Endothelial cell of hepatic sinusoid (primary cell): ENCODE measurements at regions not wholly inside any gene's neighbourhood (a gene's known extent, or its start where the extent isn't known, plus 50 kb on each side); places are given as distances from the start of the nearest gene placed in this dataset.

Experiments
- in situ Hi-C: cut with HindIII; loops from 2 replicates; pipeline ENCODE4 v1.10.0; 2017; ENCODE audit warnings: low sequenced_read_pairs

DNA sequence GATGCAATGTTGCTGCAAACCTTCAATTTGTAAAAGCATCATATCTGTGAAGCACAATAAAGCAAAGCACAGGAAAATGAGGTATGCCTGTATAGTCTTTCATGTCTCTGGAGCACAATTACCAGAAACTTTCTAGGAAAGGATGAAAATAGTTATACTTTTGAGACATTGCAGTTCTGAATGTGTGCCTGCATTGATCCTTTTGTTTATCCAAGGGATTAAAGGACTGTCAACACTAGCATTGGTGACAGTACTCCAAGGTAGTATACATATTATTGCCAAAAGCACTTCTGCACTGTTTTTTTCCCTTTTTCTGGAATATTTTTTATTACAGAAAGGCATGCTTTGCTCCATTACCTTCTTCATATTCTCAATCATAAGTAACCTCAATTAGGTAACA is 476.0 kb downstream of the GABRG1 start:
- in situ Hi-C loops: no loop called here

DNA sequence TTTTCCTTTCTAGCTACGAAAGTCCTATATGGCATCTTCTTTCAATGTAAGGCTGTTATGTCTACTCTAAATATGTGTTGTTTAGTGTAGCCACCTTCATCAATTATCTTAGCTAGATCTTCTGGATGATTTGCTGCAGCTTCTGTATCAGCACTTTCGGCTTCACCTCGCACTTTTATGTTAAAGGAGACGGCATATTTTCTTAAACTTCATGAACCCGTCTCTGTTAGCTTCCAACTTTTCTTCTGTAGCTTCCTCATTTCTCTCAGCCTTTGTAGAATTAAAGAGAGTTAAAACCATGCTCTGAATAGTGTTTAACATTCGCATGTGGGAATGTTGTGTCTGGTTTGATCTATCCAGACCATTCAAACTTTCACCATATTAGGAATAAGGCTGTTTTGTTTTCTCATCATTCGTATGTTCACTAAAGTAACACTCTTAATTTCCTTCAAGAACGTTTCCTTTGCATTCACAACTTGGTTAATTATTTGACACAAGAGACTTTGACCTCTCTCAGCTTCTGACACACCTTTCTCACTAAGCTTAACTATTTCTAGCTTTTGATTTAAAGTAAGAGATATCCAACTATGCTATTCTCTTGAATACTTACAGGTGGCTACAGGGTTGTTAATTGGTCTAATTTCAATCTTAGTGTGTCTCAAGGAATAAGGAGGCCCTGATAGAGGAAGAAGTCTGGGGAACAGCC is 476.8 kb downstream of the GABRG1 start:
- in situ Hi-C loops: no loop called here

DNA sequence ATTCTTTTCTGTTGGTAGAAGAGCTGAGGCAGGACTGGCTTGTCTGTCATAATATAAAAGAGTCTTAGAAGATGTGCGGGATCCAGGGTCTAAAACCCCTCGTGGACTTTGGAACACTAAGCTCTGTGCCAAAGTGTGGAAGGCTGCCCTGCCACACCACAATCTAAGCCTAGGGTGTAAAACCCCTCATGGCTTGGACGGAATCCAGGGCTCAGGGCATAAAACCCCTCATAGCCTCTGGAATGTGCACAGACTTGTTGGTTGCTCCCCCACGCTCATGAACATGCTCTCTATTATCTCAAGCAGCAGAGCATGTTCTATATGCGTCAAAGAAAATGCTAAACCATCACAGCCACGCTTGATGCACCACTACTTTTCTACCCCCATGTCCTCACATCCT is 483.6 kb downstream of the GABRG1 start:
- in situ Hi-C loops: no loop called here

DNA sequence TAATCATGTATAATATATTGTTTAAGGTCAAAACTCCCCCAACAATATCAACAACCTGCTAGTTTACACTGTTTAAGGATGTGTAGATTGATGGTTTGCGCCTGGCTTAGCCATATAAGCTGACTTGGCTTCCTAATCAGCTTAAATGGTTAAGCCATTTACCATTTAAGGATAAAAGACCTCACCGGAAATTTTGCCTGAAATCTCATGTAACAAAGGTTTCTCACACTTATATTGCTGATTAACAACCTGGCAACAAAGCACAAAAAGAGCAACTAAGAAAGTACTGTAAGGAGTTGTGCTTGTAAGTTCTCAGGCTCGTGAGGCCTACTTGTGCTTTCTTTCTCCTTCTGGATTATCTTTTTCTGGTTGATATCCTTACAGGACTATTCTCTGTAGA is 485.2 kb downstream of the GABRG1 start:
- in situ Hi-C loops: no loop called here

DNA sequence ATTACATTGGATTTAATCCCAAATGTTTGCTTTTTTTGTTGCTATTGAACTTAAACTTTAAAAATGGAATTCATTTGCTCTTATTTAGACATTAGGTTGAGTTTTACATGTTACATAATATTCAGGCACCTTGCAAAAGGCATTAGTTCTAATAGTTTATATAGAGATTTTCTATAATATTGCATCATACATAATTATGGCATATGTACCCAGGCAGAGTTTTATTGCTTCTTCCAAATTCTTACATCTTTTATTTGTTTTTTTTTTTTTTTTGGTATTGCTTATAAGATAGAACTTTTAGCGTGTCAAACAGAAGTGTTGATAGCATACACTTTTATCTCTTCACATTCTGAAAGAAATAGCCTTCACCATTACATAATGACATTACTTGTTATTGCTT is 487.7 kb downstream of the GABRG1 start:
- in situ Hi-C loops: no loop called here

DNA sequence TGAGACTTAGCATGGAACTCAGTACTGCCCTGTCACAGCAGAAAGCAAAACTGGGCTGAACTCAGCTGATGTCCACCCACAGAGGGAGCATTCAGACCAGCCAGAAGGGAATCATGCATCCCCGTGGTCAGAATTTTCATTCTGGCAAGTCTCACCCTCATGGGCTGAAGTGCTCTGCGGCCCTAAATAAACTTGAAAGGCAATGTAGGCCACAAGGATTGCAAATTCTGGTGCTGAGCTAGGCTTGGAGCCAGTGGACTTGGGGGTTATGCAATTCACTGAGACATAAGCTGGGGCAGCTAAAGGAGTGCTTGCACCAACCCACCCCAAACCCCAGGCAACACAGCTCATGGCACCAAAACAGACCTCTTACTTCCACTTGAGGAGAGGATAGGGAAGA is 494.1 kb downstream of the GABRG1 start:
- in situ Hi-C loops: no loop called here

DNA sequence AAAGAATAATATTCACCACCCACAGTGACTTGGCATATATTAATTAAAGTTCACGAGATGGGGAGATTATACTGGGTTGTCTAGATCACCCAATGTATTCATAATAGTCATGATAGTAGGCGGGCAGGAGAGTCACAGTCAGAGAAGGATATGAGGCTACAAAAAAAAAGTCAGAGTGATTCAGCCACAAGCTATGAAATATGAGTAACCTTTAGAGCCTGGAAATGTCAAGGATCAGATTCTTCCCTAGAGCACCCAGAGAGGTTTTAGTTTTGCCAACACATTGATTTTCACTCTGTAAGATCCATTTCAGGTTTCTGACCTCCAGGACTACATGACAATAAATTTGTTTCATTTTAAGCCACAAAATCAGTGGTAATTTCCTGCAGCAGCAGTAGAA is 501.9 kb downstream of the GABRG1 start:
- in situ Hi-C loops: no loop called here

DNA sequence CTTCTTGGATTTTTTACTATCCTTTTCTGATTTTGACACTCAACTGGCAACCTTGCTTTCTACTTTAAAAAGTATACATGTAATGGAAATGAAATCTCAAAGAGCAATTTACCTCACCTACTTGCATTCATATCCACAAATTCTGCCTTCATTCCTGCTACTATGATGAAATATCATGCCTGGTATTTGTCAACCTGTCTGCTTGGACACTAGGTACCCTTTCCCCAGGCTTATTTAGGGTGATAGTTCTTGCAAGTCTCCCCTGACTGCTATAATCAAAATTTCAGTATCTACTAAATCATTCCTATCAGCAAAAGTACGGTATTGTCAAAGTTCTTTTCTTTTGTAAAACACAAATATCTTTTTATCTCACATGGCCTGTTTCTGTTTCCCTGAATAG is 503.0 kb downstream of the GABRG1 start:
- in situ Hi-C loops: no loop called here

DNA sequence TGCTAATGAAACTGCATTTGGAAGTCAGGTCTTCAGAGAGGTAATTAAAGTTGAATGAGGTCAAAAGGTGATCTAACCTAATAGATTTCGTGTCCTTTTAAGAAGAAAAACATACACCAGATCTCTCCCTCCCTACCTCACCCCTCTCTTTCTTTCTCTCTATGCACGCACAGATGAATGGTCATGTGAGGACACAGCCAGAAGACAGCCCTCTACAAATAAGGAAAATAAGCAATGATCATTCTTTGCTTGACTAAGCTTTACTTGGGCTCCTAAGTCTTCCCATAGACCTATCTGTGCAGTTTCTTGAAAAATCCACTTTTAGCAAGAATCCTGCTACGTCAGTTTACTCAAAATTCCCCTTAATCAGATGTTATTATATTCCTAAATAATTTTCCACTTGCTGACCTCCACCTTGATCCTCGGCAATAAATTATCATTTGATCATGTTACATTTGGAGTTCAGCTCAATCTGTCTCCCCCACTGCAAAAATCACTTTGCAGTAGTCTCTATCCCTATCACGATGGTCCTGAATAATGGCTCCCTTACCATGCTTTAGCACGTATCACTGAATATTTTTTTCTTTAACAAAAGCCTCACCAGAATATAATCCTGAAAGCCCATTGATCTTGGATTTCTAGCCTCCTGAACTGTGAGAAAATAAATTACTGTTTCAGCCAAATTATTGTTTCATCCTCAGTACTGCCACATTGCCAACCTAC is 527.3 kb downstream of the GABRG1 start:
- in situ Hi-C loops: loop anchor here (5.0 kb wide), 1 partner anchor 89 kb away; no protein-coding TSS in a partner anchor

DNA sequence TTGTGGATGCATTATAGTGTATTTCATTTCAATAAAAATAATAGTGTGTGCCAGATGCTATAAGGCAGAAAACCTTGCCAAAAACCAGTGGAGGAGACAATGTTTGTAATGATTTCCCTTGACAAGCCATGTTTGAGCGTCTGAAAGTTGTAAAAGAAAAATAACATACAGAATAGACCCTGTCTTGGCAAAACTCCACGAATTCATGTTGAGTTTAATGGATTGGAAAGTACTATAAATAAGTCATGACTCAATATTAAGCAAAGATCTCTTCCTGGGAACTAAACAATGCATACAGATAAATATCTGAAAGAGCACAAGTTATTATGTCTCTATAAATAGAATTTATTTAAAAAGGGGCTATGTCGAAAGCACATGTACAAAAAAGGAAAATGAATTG is 543.5 kb downstream of the GABRG1 start:
- in situ Hi-C loops: no loop called here

DNA sequence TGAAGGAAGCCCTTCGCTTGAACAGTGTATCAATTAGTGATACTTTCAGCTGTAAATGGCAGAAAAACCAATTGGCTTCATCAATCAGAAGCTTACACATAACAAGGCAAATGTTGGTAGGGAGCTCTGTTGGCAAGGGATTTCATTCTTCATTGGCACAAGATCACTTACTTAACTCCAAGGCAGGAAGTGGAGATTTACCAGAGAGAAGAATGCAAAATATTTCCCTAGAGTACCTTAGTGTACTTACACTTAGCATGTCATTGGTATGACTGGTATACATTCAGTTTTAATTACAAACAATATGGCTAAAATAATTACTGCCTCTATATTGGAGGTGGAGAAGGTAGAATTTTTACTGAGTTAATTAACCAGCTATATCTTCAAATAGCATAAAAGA is 545.0 kb downstream of the GABRG1 start:
- in situ Hi-C loops: no loop called here

DNA sequence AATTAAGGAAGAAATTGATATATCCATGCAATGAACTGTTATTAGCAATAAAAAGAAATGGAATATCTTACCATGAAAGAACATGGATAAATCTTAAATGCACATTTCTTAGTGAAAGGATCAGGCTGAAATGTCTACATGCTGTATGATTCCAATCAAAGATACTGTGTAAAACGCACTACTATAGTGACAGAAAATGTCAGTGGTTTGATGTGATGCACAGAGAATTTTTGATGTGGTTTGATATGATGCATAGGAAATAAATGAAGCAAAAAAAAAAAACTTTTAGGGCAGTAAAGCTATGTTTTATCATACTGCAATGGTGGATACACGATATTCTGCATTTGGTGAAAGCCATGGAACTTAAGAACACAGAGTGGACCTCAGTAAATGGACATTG is 547.6 kb downstream of the GABRG1 start:
- in situ Hi-C loops: no loop called here

DNA sequence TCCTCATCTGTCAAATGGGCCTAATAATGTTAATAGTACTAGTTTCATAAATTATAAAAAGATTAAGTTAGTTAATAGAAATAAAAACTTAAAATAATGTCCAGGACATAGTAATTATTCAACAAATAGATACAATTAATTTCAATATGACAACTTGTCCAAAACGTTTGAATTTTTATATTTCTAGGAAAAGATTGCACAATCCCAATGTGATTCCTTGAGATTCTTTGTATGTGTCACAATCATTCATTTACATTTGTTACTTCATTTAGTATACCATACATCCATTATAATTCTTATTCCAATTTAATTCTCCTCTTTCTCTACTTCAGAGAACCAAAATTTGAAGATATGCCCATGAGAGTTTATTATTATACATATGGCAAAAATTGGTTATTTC is 554.2 kb downstream of the GABRG1 start:
- in situ Hi-C loops: no loop called here

DNA sequence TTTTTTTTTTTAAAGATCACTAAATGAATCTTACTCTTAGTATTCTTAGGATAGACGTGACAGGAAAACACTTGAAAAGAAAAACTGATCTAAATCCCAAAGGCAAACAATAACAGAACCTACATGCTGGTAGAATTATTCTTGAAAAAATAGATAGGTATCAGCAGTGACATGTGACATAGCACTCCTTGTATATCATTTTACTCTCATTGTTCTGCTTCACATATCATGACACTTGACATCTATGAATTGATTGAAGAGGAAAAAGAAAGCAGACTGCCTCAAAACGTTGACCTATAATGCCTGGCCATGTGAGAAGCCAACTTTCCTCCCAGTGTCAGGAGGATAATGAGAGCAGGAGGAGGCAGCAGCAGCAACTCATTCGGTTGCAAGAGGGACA is 555.2 kb downstream of the GABRG1 start:
- in situ Hi-C loops: no loop called here

DNA sequence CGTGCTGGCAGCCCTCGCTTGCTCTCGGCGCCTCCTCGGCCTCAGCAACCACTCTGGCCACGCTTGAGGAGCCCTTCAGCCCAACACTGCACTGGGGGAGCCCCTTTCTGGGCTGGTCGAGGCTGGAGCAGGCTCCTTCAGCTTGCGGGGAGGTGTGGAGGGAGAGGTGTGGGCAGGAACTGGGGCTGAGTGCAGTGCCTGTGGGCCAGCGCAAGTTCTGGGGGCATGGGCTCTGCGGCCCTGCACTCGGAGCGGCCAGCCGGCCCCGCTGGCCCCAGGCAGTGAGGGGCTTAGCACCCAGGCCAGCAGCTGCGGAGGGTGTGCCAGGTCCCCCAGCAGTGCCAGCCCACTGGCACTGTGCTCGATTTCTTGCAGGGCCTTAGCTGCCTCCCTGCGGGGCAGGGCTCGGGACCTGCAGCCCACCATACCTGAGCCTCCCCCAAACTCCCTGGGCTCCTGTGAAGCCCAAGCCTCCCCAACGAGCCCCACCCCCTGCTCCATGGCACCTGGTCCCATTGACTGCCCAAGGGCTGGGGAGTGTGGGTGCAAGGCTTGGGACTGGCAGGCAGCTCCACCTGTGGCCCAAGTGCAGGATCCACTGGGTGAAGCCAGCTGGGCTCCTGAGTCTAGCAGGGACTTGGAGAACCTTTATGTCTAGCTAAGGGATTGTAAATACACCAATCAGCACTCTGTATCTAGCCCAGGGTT is 556.8 kb downstream of the GABRG1 start:
- in situ Hi-C loops: no loop called here

DNA sequence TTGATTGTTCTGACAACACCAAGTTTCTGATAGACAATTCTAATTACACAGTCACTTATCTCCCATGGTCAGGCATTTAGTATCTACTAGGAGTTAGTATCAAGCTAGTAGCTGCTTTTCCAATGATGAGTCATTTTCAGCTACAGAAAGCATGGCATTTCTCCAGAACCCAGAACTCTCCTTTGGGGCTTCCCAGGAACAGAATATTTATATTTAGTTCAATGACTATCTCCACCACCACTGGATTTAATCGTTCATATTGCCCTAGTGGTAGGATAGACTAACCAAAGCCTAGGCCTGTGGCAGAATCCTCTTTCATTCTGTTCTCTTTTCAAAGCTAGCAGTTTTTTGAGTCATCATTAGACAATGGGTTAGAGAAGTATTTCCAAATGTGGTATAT is 569.4 kb downstream of the GABRG1 start:
- in situ Hi-C loops: no loop called here

DNA sequence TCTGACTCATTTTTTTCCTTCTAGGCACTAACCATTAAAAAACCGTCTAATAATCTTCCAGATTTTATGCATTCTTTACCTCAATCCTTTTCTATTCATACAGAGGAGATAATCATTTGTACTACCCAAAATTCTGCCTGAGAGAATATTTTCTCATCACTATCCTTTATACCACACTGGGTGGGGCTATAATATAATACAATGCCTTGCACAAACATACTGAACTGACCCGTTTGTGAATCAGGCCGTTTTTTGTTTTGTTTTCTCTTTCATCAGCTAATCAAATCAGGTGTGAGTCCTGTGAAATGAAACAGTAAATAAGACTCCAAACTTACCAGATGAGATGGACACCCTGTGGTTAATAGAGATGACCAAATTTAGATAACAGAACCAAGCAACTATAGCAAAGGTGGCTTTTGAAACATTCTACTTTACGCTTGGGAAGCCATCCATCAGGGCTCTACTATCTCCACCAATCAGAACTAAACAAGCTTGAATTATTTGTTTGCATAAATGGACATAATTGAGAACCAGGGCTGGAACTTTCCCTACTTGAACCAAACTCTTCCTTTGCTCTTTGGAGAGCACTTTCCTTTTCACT is 573.0 kb downstream of the GABRG1 start:
- in situ Hi-C loops: no loop called here

DNA sequence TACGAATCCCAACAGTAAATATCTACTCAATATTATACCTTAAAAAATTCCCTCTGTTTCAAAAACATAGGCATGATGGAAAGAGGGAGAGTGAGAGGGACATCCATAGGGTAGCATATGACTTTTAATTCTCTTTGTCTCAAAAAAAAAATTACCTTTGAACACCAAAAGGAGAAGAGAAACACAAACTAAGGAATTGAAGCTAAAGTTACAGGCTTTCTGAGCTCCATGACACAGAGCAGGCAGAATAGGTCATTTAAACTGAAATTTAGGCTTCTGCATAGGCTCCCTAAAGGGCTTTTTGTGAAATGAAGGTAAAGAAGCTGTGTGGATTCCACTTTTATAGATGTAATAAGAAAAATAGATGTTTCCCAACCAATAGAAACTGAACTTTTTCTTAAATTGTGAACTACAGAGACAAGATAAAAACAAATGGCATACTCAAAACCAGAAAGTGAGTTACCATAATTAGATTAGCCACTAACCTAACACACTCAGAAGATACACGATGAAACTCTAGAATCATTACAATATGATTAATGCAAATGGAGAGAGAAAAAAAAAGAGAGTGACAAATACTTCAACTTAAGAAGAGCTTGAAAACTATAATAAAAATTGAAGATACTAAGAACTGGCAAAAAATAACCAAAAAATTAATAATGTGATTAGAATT is 584.6 kb downstream of the GABRG1 start:
- in situ Hi-C loops: no loop called here

DNA sequence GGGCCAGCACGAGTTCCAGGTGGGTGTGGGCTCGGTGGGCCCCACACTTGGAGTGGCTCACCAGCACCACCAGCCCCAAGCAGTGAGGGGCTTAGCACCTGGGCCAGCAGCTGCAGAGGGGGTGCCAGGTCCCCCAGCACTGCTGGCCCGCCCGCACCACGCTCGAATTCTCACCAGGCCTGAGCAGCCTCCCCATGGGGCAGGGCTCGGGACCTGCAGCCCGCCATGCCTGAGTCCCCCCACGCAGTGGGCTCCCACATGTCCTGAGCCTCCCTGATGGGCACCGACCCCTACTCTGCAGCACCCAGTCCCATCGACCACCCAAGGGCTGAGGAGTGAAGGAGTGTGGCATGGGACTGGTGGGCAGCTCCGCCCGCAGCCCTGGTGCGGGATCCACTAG is 593.4 kb downstream of the GABRG1 start:
- in situ Hi-C loops: no loop called here

DNA sequence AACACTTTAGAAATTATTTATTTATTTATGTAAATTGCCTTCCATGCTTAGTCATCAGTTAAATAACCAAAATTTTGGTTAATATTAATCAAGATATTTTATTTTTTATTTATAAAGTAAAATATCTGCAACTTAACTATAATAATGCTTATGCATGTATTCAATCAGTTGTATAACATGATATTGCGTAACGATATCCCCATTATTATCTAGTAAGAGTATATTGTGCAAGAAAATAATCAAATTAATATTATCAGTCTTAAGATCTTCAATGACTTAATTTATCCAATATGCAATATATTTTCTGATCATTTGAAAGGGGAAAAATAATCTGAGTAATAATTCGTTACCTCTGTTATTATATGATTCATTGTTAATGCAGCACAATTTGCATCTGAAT is 596.7 kb downstream of the GABRG1 start:
- in situ Hi-C loops: no loop called here

DNA sequence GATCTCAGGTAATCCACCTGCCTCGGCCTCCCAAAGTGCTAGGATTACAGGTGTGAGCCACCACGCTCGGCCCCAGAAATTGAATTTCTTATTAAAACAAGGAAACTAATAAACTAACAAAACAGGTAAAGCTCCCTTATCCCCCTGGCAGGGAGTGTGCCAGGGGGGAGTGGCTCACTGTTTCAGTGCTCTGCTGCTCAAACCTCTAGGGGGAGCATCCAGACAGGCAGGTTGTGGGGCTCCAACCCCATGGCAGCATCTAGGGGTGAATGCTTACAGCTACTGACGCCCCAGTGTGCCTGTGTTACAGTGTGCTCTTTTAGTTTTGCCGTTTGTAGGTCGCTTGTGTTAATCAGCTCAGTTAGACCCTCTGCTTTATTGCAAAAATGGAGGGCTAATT is 605.0 kb downstream of the GABRG1 start:
- in situ Hi-C loops: no loop called here
